AG08395 (cell line): ENCODE measurements at regions not wholly inside any gene's neighbourhood (a gene's known extent, or its start where the extent isn't known, plus 50 kb on each side); places are given as distances from the start of the nearest gene placed in this dataset.

Source experiments
- DNase-seq: peaks from one replicate; pipeline ENCODE4 v3.0.0; 2012; ENCODE audit warnings: mixed read lengths, low spot score

DNA sequence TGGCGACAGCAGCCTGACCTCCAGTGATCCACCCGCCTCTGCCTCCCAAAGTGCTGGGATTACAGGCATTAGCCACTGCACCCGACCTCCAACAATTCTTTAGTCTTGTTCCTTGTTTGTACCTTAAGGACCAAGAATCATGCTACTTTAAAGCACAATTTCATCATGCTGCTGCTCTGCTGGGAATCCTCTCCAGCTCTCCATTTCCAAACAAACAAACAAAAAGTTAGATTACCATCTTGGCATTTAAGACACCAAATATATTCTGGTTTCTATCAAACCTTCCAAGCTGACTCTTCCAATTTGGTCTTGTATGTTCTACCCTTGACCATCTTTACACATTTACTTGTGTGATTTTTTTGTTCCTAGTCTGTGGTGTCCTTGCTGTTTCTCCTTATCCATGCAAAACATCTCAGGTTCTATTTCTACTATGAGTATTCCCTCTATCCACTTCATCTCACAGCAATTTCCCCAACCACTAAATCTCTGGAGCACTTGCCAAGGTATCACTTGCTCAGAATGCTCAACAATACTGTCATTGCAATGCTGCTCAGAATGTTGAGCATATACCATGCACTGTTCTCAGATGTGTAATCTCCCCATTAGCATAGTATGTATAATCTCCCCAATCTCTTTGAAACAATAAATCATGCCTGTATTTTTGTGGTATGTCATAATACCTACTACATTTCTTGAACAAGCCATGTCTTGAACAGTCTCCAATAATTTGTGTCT lies 73.2 kb upstream of the GALNT5 start:
- no peak for DNase-seq

GRCh38 chr2:157185476-157186227 lies 71.9 kb upstream of the GALNT5 start:
- DNase-seq: no peak

- DNase-seq: peak; percentile 33
These were observed 67.4 kb upstream of the GALNT5 start for GRCh38 chr2:157190151-157190550.

- DNase-seq: no peak
These were observed 66.3 kb upstream of the GALNT5 start for GRCh38 chr2:157191186-157191585.

GRCh38 chr2:157192445-157193423 lies 64.8 kb upstream of the GALNT5 start:
- no peak for DNase-seq

DNA sequence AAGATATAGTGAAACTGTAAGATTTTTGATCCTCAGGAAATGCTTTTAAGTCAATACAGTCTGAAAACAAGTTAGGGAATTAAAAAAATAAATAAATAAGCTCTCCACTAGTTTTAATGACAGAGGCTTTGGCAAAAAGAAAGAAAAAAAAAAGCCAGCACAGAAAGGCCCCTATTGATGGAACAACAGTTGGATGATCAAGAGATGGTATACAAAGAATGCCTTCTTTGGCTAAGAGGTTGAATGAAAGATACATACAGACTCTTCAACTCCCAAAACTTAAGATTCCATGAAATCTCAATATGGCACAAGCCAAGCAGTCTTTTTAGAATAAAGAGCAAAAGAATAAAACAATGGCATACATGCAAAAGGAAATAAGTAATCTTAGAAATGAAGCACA lies 64.0 kb upstream of the GALNT5 start:
- no peak for DNase-seq

GRCh38 chr2:157194097-157194688 lies 63.3 kb upstream of the GALNT5 start:
- DNase-seq: peak; percentile 50

GRCh38 chr2:157194844-157195243 lies 62.7 kb upstream of the GALNT5 start:
- peak; percentile 34 for DNase-seq

GRCh38 chr2:157196956-157197355 lies 60.5 kb upstream of the GALNT5 start:
- no peak for DNase-seq

DNA sequence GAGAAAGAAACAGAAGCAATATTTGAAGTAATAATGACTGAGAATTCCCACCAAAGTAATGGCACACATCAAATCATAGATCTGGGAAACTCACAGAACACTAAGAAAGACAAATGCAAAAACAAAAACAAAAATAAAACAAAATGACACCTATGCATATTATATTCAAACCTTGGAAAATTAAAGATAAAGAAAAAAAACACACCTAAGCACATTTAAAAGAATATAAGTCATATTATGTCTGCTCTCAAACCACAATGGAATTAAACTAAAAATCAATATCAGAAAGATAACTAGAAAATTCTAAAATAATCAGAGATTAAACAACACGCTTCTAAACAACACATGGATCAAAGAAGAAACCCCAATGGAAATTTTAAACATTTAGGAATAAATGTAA lies 59.7 kb upstream of the GALNT5 start:
- DNase-seq: no peak

GRCh38 chr2:157203651-157204050 lies 53.9 kb upstream of the GALNT5 start:
- no peak for DNase-seq

DNA sequence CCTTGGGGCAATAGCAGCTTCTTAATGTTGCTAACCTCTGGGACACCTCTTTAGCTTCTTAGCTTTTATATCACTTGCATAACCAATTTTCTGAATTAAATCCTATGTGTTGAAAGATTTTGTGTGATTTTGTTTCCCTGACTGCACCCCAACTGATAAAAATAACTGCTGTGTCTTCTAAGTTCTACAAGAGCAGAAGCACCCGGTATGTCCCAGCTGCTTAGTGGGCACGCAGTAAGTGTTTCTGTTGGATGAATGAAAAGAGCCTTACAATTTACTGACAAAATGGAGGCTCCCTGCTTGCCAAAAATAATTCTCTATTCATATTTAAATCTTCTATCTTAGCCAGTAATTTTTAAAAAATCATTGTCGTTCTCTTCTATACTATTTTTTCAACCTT lies 53.1 kb upstream of the GALNT5 start:
- DNase-seq: no peak

- DNase-seq: no peak
These were observed 50.6 kb upstream of the GALNT5 start for GRCh38 chr2:157206916-157207315.
